ENCODE measurements at regions not wholly inside any gene's neighbourhood (a gene's known extent, or its start where the extent isn't known, plus 50 kb on each side); places are given as distances from the start of the nearest gene placed in this dataset.

- TF ChIP-seq POLR2A (IDR thresholded peaks at IDR 0.05): no peak
- no peak for TF ChIP-seq CTCF (IDR thresholded peaks at IDR 0.05)
- no peak for TF ChIP-seq POLR2AphosphoS5 (IDR thresholded peaks at IDR 0.05)
Observed at GRCh38 chr1:219989766-219990165, 56.5 kb downstream of the EPRS1 start.

All from breast epithelium (tissue), 3 donors.